GM21723 (cell line): ENCODE measurements at regions not wholly inside any gene's neighbourhood (a gene's known extent, or its start where the extent isn't known, plus 50 kb on each side); places are given as distances from the start of the nearest gene placed in this dataset.
"Not testable (repeated sequence)": the region's sequence is repeated elsewhere in the genome, so short reads cannot be mapped to it uniquely, and the experiment has no call there.

Experiments used
- ATAC-seq: cut with Tn5 transposase; IDR thresholded peaks from one replicate; pipeline ENCODE4 v1.9.1; 2021; ENCODE audit warnings: mild to moderate bottlenecking, moderate library complexity; ENCODE audit not compliant: unreplicated experiment

- ATAC-seq = no peak
Observed at GRCh38 chr13:24563087-24563486, 50.5 kb upstream of the PARP4 start.

DNA sequence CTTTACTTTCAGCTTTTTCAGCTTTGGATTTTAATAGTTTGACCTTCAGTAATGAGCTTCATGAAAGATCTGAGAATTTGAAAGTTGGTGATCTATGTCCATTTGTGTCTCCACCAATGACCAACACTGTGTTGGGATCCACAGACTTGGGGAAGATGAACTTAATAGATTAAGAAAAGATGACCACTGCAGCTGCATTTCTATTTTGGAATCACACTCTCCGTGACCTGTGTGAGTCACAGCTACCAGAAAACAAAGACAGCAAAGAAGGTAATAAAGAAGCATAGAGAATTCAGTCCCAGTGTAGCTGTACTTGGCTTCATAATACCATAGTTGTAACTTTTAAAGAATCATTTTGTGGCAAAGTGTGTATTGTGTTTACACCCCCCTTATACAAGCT lies 51.4 kb upstream of the PARP4 start:
- ATAC-seq = not testable (repeated sequence)

- ATAC-seq = peak; percentile 73
Observed at GRCh38 chr13:24564881-24565280, 52.3 kb upstream of the PARP4 start.

GRCh38 chr13:24567593-24567992 lies 55.0 kb upstream of the PARP4 start:
- ATAC-seq = not testable (repeated sequence)

DNA sequence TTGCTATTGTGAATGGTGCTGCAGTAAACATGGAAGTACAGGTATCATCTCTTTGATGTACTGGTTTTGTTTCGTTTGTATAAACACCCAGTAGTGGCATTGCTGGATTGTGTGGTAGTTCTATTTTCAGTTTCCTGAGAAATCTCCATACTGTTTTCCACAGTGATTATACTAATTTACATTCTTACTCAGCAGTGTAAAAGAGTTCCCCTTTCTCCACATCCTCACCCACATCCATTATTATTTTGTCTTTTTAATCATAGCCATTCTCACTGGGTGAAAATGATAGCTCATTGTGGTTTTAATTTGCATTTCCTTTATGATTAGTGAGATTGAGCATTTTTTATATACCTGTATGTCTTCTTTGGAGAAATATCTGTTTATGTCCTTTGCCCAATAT lies 62.3 kb upstream of the PARP4 start:
- ATAC-seq = no peak

DNA sequence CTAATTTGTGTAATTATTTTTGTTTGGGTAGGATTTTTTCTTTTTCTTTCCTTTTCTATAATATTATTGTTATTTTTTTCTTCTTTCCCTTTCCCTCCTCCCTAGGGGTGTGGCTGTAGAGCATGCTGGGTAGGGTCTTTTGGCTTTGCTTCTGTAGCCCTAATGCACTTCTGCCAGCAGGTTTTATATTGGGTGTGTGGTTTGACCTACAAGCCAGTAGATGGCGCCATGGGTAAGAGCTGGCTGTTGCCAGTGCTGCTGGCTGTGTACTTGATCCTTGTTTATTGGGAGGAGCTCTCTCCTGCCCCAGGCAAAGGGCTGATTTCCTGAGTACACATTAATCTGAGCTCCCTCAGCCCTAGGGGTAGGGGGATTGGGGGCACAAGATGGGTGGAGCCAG lies 67.7 kb upstream of the PARP4 start:
- ATAC-seq = not testable (repeated sequence)

DNA sequence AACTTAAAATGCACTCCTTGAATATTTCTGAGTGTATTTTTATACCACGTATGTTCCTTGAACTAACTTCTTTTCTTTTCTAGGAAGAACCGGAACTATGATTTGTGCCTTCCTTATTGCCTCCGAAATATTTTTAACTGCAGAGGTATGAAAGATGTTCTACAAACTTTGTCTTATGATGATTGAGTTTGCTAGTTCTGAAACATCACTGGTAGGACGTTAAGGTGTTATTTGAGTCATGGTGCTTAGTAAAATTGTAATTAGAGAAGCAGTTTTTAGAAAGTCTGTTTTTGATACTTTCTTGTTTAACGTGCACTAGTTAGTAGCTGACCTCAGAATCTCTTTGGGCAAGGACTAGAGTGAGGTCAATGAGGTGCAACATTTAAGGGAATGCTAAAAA lies 69.0 kb upstream of the PARP4 start:
- not testable (repeated sequence) for ATAC-seq

DNA sequence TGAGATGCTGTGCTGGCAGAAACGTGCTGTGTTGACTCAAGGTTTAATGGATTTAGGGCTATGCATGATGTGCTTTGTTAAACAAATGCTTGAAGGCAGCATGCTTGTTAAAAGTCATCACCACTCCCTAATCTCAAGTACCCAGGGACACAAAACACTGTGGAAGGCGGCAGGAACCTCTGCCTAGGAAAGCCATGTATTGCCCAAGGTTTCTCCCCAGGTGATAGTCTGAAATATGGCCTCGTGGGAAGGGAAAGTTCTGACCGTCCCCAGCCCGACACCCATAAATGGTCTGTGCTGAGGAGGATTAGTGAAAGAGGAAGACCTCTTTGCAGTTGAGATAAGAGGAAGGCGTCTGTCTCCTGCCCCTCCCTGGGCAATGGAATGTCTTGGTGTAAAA lies 79.1 kb upstream of the PARP4 start:
- ATAC-seq = not testable (repeated sequence)

GRCh38 chr13:24597906-24598670 lies 82.1 kb upstream of the ATP12A start:
- not testable (repeated sequence) for ATAC-seq

DNA sequence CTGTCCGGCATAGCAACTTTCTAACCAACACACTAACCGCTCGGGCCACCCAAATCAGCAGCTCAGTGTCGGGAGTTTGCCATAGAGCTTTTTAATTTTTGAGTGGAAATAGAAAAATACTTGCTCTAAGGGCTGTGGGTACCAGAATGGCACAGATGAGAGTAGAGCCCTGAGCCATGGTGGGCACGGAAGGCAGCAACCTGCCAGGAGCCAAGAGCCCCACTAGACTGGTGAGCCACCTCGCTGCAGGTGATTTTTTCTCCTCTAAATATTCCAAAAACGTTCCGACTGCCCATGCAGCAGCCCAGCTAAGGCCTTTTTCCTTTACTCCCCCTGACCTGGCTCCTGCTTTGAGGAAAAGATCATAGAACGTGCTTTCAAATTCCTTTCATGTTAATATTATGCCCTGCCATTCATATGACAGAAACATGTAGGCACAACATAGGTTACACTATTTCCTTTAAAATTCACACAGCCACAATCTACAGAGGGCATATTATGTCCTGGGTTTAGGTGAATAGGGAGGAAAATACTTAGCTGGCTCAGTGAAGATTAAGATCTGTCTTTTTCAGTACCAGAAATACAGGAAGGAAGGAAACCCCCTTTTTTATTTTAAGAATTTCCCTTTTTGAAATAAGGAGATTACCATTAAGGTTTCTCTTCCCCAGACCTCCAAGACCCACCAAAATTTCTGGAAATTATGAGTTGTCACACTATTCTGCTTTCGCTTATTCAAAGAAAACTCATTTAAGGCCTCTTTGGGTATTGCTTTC lies 81.0 kb upstream of the ATP12A start:
- ATAC-seq = not testable (repeated sequence)

DNA sequence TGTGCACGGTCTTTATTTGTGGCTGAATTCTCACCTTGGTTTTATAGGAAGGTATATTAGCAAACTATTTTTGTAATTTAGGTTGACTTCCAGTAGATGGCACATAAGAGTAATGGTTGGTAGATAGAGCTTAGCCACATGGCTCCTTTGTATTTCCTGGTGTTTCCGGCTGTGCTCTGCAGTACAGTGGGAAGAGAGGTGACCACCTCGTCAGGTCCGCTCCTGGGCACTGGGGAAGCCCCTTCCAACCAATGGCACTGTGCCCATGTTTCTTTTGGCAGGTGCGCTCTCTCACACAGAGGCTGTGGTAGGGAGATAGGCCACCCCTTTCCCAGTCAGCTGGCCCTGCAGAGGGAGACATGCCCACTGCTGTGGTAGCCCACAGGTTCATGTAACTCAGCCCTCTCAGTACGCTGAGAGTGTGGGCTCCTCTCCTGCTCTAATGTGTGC lies 74.3 kb upstream of the ATP12A start:
- ATAC-seq = no peak

- ATAC-seq = no peak
Observed at GRCh38 chr13:24606486-24607170, 73.6 kb upstream of the ATP12A start.

- ATAC-seq = no peak
Observed at GRCh38 chr13:24610956-24611355, 69.3 kb upstream of the ATP12A start.

- no peak for ATAC-seq
Observed at GRCh38 chr13:24612726-24613125, 67.5 kb upstream of the ATP12A start.

DNA sequence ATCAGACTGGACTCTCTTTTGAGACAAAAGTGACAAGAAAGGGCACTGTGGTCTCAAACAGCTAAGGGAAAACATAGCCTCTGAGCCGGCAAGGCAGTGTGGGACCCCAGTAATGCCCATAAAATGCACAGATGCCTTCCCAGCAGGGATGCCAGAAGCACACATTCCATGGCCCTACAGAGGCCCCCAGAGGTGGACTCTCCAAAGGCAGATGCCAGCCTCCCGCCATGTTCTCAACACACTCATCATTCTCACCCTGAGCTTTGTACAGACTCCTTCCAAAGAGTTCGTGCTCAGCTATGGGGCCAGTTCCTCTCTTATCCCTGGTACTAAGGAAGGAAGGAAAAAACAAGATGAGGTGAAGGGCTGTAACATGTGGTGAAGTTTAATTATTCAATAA lies 67.1 kb upstream of the ATP12A start:
- ATAC-seq = no peak

- ATAC-seq = no peak
Observed at GRCh38 chr13:24613755-24614154, 66.5 kb upstream of the ATP12A start.

- no peak for ATAC-seq
Observed at GRCh38 chr13:24614306-24615080, 65.7 kb upstream of the ATP12A start.

DNA sequence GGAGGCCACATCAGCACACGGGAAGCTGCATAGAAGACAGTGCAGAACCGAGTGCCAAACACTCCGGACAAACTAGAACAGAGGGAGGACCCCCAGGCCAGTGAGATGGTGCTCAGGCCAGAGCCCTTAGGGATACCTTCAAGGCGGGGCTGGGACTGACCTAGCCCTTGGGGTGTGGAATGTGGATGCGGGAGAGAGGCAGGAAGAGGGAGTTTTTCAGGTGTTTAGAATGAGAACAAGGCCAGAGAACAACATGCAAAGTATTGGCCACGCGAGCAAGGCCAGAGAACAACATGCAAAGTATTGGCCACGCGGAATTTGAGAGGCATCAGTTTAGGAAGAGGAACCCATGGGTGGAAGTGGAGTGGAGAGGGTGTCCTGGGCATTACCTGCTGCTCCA lies 65.1 kb upstream of the ATP12A start:
- ATAC-seq = no peak

GRCh38 chr13:24615911-24616472 lies 64.2 kb upstream of the ATP12A start:
- no peak for ATAC-seq

- ATAC-seq = no peak
Observed at GRCh38 chr13:24616514-24616913, 63.7 kb upstream of the ATP12A start.
